CD4-positive, alpha-beta T cell (primary cell): ENCODE measurements at regions not wholly inside any gene's neighbourhood (a gene's known extent, or its start where the extent isn't known, plus 50 kb on each side); places are given as distances from the start of the nearest gene placed in this dataset.

Experiments used
- ATAC-seq: fragments of 200-7000 bp; cut with Tn5 transposase; one replicate; pipeline ENCODE4 v1.10.0; 2022; ENCODE audit warnings: mild to moderate bottlenecking; ENCODE audit not compliant: poor library complexity
- CTCF ChIA-PET: fragments of 350-600 bp; sonication (Branson Sonifier 250); formaldehyde crosslinking; loops from one replicate; lab custom pipeline; 2021; ENCODE audit warnings: antibody characterized with exemption, inconsistent platforms; lab: Charles Lee
- POLR2A ChIA-PET: fragments of 350-600 bp; sonication (Branson Sonifier 250); formaldehyde crosslinking; loops from one replicate; lab custom pipeline; 2021; ENCODE audit warnings: antibody characterized with exemption, inconsistent platforms; lab: Charles Lee
- DNase-seq, 14 experiments: peaks; one replicate each; pipeline ENCODE4 v3.0.0-alpha.2; 2013 to 2020; ENCODE audit warnings: mixed read lengths in 2 of 14
- H3K27ac ChIP-seq, 2 donors: one replicate each; pipeline versions ENCODE4 v1.5.1 to v1.7.0; 2013; ENCODE audit warnings: low read length in 2 of 2, low read depth in 1 of 2, mild to moderate bottlenecking in 1 of 2
- H3K27me3 ChIP-seq, 2 experiments: 1 replicate in 1 of 2; 2 replicates in 1 of 2; pipeline versions ENCODE4 v1.6.1 to v1.7.0; 2013; ENCODE audit warnings: low read length in 2 of 2, control low read depth in 1 of 2, mild to moderate bottlenecking in 1 of 2, moderate library complexity in 1 of 2; ENCODE audit not compliant: insufficient read depth in 2 of 2, control insufficient read depth in 1 of 2
- H3K36me3 ChIP-seq: one replicate; pipeline ENCODE4 v1.6.1; 2013; ENCODE audit warnings: low read length, control low read depth; ENCODE audit not compliant: insufficient read depth
- H3K4me1 ChIP-seq: one replicate; pipeline ENCODE4 v1.6.1; 2013; ENCODE audit warnings: low read length, control low read depth; ENCODE audit not compliant: insufficient read depth
- H3K4me3 ChIP-seq: one replicate; pipeline ENCODE4 v1.5.1; 2013; ENCODE audit warnings: mild to moderate bottlenecking, low read length, moderate library complexity
- H3K9me3 ChIP-seq, 2 experiments: 1 replicate in 1 of 2; 2 replicates in 1 of 2; pipeline versions ENCODE4 v1.6.1 to v1.7.0; 2013; ENCODE audit warnings: low read length in 2 of 2, mild to moderate bottlenecking in 2 of 2, control low read depth in 1 of 2, moderate library complexity in 1 of 2; ENCODE audit not compliant: control insufficient read depth in 1 of 2, insufficient read depth in 1 of 2
- H3K27ac Mint-ChIP-seq: one replicate; pipeline ENCODE4 v1.8.0; 2020; ENCODE audit warnings: mixed read lengths
- H3K27me3 Mint-ChIP-seq: one replicate; pipeline ENCODE4 v1.8.0; 2021; ENCODE audit warnings: mixed read lengths
- H3K36me3 Mint-ChIP-seq: one replicate; pipeline ENCODE4 v1.8.0; 2021; ENCODE audit warnings: low read depth, mixed read lengths
- H3K4me1 Mint-ChIP-seq: one replicate; pipeline ENCODE4 v1.8.0; 2021; ENCODE audit warnings: low read depth, mixed read lengths
- H3K4me3 Mint-ChIP-seq: one replicate; pipeline ENCODE4 v1.8.0; 2020; ENCODE audit warnings: mild to moderate bottlenecking, mixed read lengths
- H3K9me3 Mint-ChIP-seq: one replicate; pipeline ENCODE4 v1.8.0; 2020; ENCODE audit warnings: mixed read lengths
- CTCF ChIP-seq: fragments of 200-600 bp; IDR thresholded peaks from one replicate; pipeline ENCODE4 v1.8.0; 2022; ENCODE audit warnings: antibody characterized with exemption, mild to moderate bottlenecking
- intact Hi-C, 2 experiments: fragments of 100-400 bp; cut with DNase I in 1 of 2; cut with micrococcal nuclease in 1 of 2; formaldehyde crosslinking; loops; one replicate each; pipeline versions ENCODE4 v1.15.1 to v1.9.0; 2023 to 2025; cut with DNase I, micrococcal nuclease

GRCh38 chr12:46500673-46501072 is 128.1 kb upstream of the SLC38A2 start:
- ATAC-seq (no peak), DNase-seq (no peak)
- intact Hi-C loops = no loop called here
- Histone ChIP-seq H3K27me3 (no peaks in the 10 kb centered on the region), H3K36me3 (no peaks in the 10 kb centered on the region), H3K9me3 (peaks cover 0 to 6% of the 10 kb centered on the region in 2 experiments), H3K4me3 (no peak overlapping the region), H3K27ac (no peak overlapping the region), H3K4me1 (no peaks in the 10 kb centered on the region)
- POLR2A ChIA-PET = interaction anchor here (0.7 kb wide), 1 partner anchor 128 kb away, joined by 3 read pairs; no protein-coding TSS in a partner anchor
- H3K4me3 Mint-ChIP-seq = no peak overlapping the region
- no peaks in the 10 kb centered on the region for H3K27me3 Mint-ChIP-seq
- H3K4me1 Mint-ChIP-seq = no peaks in the 10 kb centered on the region
- peaks cover 3% of the 10 kb centered on the region for H3K36me3 Mint-ChIP-seq
- no peak for TF ChIP-seq CTCF
- no peak overlapping the region for H3K27ac Mint-ChIP-seq
- CTCF ChIA-PET = no interaction called here
- peaks cover 20% of the 10 kb centered on the region for H3K9me3 Mint-ChIP-seq

GRCh38 chr12:46499901-46500300 is 127.3 kb upstream of the SLC38A2 start:
- Mint-ChIP-seq H3K4me3 (no peak overlapping the region), H3K27ac (no peak overlapping the region), H3K36me3 (no peaks in the 10 kb centered on the region), H3K9me3 (peaks cover 17% of the 10 kb centered on the region), H3K27me3 (no peaks in the 10 kb centered on the region), H3K4me1 (no peaks in the 10 kb centered on the region)
- H3K4me1 ChIP-seq = no peaks in the 10 kb centered on the region
- H3K36me3 ChIP-seq = no peaks in the 10 kb centered on the region
- ChIA-PET POLR2A (no interaction called here), CTCF (no interaction called here)
- peaks cover 0 to 6% of the 10 kb centered on the region in 2 experiments for H3K9me3 ChIP-seq
- H3K27ac ChIP-seq = no peak overlapping the region
- no peak overlapping the region for H3K4me3 ChIP-seq
- ATAC-seq (no peak), DNase-seq (no peak)
- no peak for TF ChIP-seq CTCF
- intact Hi-C loops = no loop called here
- H3K27me3 ChIP-seq = no peaks in the 10 kb centered on the region

GRCh38 chr12:46499226-46499625 is 126.7 kb upstream of the SLC38A2 start:
- peaks cover 0 to 6% of the 10 kb centered on the region in 2 experiments for H3K9me3 ChIP-seq
- Mint-ChIP-seq H3K4me3 (no peak overlapping the region), H3K9me3 (peaks cover 15% of the 10 kb centered on the region), H3K4me1 (no peaks in the 10 kb centered on the region), H3K36me3 (no peaks in the 10 kb centered on the region), H3K27ac (no peak overlapping the region), H3K27me3 (no peaks in the 10 kb centered on the region)
- no peak overlapping the region for H3K4me3 ChIP-seq
- CTCF ChIA-PET = no interaction called here
- POLR2A ChIA-PET = no interaction called here
- H3K27me3 ChIP-seq = no peaks in the 10 kb centered on the region
- no peak overlapping the region for H3K27ac ChIP-seq
- no peak for DNase-seq
- no peaks in the 10 kb centered on the region for H3K4me1 ChIP-seq
- no peak for ATAC-seq
- H3K36me3 ChIP-seq = no peaks in the 10 kb centered on the region
- TF ChIP-seq CTCF = no peak
- intact Hi-C loops = no loop called here
